Panc1 (cell line): ENCODE measurements at regions not wholly inside any gene's neighbourhood (a gene's known extent, or its start where the extent isn't known, plus 50 kb on each side); places are given as distances from the start of the nearest gene placed in this dataset.

Experiments
- ATAC-seq: fragments of 200-7000 bp; cut with Tn5 transposase; 2 replicates; pipeline ENCODE4 v1.9.1; 2020; ENCODE audit warnings: mild to moderate bottlenecking, moderate library complexity
- BruUV-seq: library from RNA; stranded (reverse); fragments of 400-500 nt; replicated peaks from 2 replicates; lab custom pipeline; 2021; lab: Mats Ljungman, UMichigan
- CTCF ChIA-PET: fragments of 300-600 bp; sonication (Branson Sonifier 250); formaldehyde crosslinking; loops from one replicate; lab custom pipeline; 2022; ENCODE audit warnings: antibody characterized with exemption; lab: Charles Lee
- POLR2A ChIA-PET: fragments of 300-600 bp; sonication (Branson Sonifier 250); formaldehyde crosslinking; loops from one replicate; lab custom pipeline; 2022; ENCODE audit warnings: antibody characterized with exemption; lab: Charles Lee
- DNase-seq: peaks from one replicate; pipeline ENCODE4 v3.0.0-alpha.2; 2010; ENCODE audit warnings: low read depth, low spot score
- H3K27ac ChIP-seq: 2 replicates; pipeline ENCODE4 v1.5.1; 2011; ENCODE audit warnings: mild to moderate bottlenecking, low read length, inconsistent platforms
- H3K27me3 ChIP-seq: fragments of 200-500 bp; sonication (Bioruptor generic); 2 replicates; pipeline ENCODE4 v1.6.0; 2014; ENCODE audit warnings: low read length, inconsistent platforms; ENCODE audit not compliant: control insufficient read depth, insufficient read depth
- H3K36me3 ChIP-seq: fragments of 200-500 bp; sonication (Bioruptor generic); 2 replicates; pipeline ENCODE4 v1.5.1; 2014; ENCODE audit warnings: inconsistent platforms, mild to moderate bottlenecking, low read length, moderate library complexity; ENCODE audit not compliant: control insufficient read depth, insufficient read depth
- H3K4me1 ChIP-seq: 2 replicates; pipeline ENCODE4 v1.5.1; 2011; ENCODE audit warnings: inconsistent platforms, mild to moderate bottlenecking, low read length, moderate library complexity; ENCODE audit not compliant: control insufficient read depth, insufficient read depth
- H3K4me3 ChIP-seq, 2 experiments: 2 replicates each; pipeline ENCODE4 v1.5.1; 2011 to 2012; ENCODE audit warnings: low read depth in 2 of 2, low read length in 2 of 2, mild to moderate bottlenecking in 2 of 2, inconsistent platforms in 1 of 2, moderate library complexity in 1 of 2
- H3K9me3 ChIP-seq: fragments of 200-500 bp; sonication (Bioruptor generic); 2 replicates; pipeline ENCODE4 v1.5.1; 2014; ENCODE audit warnings: low read depth, mild to moderate bottlenecking, inconsistent platforms, low read length, moderate library complexity; ENCODE audit not compliant: control insufficient read depth, insufficient read depth
- CTCF ChIP-seq: fragments of 450-650 bp; IDR thresholded peaks from 2 replicates; pipeline ENCODE4 v1.5.1; 2017; ENCODE audit warnings: mild to moderate bottlenecking
- POLR2AphosphoS5 ChIP-seq: IDR thresholded peaks from 2 replicates; pipeline ENCODE4 v1.6.1; 2012; ENCODE audit warnings: mild to moderate bottlenecking, low read depth, low read length, moderate library complexity
- REST ChIP-seq, 2 experiments: IDR thresholded peaks; 2 replicates each; pipeline ENCODE4 v1.6.1; 2011 to 2012; ENCODE audit warnings: low read depth in 2 of 2, control low read depth in 1 of 2, low read length in 1 of 2, mild to moderate bottlenecking in 1 of 2, moderate library complexity in 1 of 2; ENCODE audit not compliant: insufficient read depth in 1 of 2
- SIN3A ChIP-seq: IDR thresholded peaks from 2 replicates; pipeline ENCODE4 v1.6.1; 2012; ENCODE audit warnings: low read depth, mild to moderate bottlenecking, low read length, moderate library complexity, borderline replicate concordance; ENCODE audit not compliant: insufficient read depth
- TCF7L2 ChIP-seq: IDR thresholded peaks from 2 replicates; pipeline ENCODE4 v1.6.1; 2011; ENCODE audit warnings: mild to moderate bottlenecking, low read depth, low read length, inconsistent platforms
- in situ Hi-C: cut with HindIII; loops from 2 replicates; pipeline ENCODE4 v1.10.0; 2016; ENCODE audit warnings: low sequenced_read_pairs, low pct_unique_long_range_greater_than_20kb
- intact Hi-C: fragments of 100-400 bp; cut with micrococcal nuclease; formaldehyde crosslinking; loops from one replicate; pipeline ENCODE4 v1.10.0; 2022; ENCODE audit not compliant: unreplicated experiment

- intact Hi-C loops = no loop called here
- POLR2A ChIA-PET = no interaction called here
Observed at GRCh38 chr3:5479229-5479799, 291.8 kb downstream of the EDEM1 start.

GRCh38 chr3:5480190-5480589 is 292.7 kb downstream of the EDEM1 start:
- Histone ChIP-seq H3K27ac (no peak overlapping the region), H3K27me3 (no peaks in the 10 kb centered on the region), H3K36me3 (no peaks in the 10 kb centered on the region), H3K4me1 (no peaks in the 10 kb centered on the region), H3K9me3 (no peaks in the 10 kb centered on the region), H3K4me3 (no peak overlapping the region)
- intact Hi-C loops = no loop called here
- ChIA-PET CTCF (no interaction called here), POLR2A (no interaction called here)
- BruUV-seq = no TSS peak
- DNase-seq (no peak), ATAC-seq (no peak)
- TF ChIP-seq REST (IDR thresholded peaks at IDR 0.05; ENCODE audit: insufficient read depth in 1 of 2, low read depth in 2 of 2, low read length in 1 of 2) (no peak), SIN3A (no peak), TCF7L2 (no peak), CTCF (no peak), POLR2AphosphoS5 (no peak)
- in situ Hi-C loops = no loop called here

More at GRCh38 chr3:5479229-5479799, 291.8 kb downstream of the EDEM1 start:
- CTCF ChIA-PET = no interaction called here
- no peak overlapping the region for H3K4me3 ChIP-seq
- H3K27me3 ChIP-seq = no peaks in the 10 kb centered on the region
- TF ChIP-seq POLR2AphosphoS5 (no peak), SIN3A (no peak), CTCF (no peak), TCF7L2 (no peak), REST (IDR thresholded peaks at IDR 0.05; ENCODE audit: insufficient read depth in 1 of 2, low read depth in 2 of 2, low read length in 1 of 2) (no peak)
- no peak for DNase-seq
- in situ Hi-C loops = no loop called here
- no peak for ATAC-seq
- H3K27ac ChIP-seq = no peak overlapping the region
- H3K9me3 ChIP-seq = no peaks in the 10 kb centered on the region
- no TSS peak for BruUV-seq
- no peaks in the 10 kb centered on the region for H3K4me1 ChIP-seq
- no peaks in the 10 kb centered on the region for H3K36me3 ChIP-seq
